GM19395 (cell line): ENCODE measurements at regions not wholly inside any gene's neighbourhood (a gene's known extent, or its start where the extent isn't known, plus 50 kb on each side); places are given as distances from the start of the nearest gene placed in this dataset.

Experiments
- ATAC-seq: cut with Tn5 transposase; IDR thresholded peaks from one replicate; pipeline ENCODE4 v1.9.1; 2021; ENCODE audit warnings: mild to moderate bottlenecking, moderate library complexity; ENCODE audit not compliant: unreplicated experiment

GRCh38 chr4:38230121-38230801, 270.1 kb downstream of the PTTG2 start:
- no peak for ATAC-seq

GRCh38 chr4:38230821-38231563, 270.8 kb downstream of the PTTG2 start:
- ATAC-seq = no peak

- ATAC-seq = no peak
These were observed 271.4 kb downstream of the PTTG2 start for GRCh38 chr4:38231626-38232025.

DNA sequence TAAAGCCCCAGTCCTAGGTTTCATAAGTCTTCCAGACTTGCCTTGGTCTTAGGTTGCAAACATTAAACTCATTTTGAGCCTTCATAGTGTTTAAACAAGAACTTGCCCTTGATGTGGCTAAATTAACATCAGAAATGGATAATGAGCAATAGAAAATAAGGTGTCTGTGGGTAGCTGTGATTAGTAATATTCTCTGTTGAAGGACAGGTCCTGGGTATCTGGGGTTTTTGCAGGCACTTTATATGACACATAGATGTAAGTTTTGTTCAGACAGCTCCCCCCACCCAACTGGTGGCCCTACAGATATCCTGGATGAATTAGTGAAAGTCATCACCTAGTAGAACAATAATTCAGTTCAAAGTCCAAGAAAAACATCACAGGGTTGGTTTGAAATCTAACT, 272.5 kb downstream of the PTTG2 start:
- ATAC-seq = no peak

GRCh38 chr4:38233727-38234480, 273.7 kb downstream of the PTTG2 start:
- no peak for ATAC-seq

DNA sequence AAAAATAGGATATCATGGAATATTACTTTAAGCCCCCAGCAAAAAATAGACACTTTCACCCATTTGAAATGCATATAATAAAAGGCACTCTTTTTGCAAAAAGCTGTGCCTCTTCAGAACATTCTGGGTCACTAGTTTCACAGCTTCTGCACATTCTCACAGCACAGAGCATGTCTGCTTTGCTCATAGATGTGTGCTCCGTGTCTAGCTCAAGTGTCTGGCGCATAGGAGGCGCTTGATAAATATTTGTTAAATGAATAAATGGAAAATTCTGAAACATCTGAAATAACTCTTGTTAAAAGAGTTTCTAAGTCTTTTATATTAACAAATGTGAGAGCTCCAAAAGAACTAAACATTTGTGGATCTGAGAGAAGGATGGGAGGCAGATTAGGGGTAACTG, 275.2 kb downstream of the PTTG2 start:
- no peak for ATAC-seq

DNA sequence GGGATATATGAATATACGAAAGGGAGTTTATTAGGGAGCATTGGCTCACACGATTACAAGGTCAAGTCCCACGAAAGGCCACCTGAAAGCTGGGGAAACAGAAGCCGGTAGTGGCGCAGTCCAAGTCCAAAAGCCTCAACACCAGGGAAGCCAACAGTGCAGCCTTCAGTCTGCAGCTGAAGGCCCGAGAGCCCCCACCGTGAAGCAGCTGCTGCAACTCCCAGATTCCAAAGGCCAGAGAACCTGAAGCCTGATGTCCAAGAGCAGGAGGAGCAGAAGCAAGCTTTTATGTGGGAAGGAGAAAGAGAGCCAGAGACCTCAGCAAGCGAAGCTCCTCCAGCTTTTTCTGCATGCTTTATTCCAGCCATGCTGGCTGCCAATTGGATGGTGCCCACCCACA, 275.8 kb downstream of the PTTG2 start:
- no peak for ATAC-seq

DNA sequence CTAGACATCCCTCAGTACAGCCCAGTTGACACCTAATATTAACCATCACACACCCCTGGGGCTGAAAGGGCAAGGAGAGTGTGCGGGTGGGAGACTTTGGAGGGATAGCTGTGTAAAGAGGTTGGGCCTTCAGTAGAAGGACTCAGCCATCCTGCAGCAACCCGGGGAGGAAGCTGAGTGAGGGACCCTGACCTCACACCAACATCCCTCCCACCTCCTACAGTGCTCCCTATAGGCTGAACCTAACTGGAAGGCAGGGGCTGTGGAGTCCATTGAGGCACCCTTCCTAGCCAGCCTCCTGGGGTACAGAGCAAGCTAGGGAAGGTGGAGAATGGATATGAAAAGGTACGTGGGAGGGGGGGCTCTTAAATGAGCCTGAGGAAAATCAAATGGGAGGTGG, 276.3 kb downstream of the PTTG2 start:
- no peak for ATAC-seq

GRCh38 chr4:38237139-38237538, 276.9 kb downstream of the PTTG2 start:
- ATAC-seq = no peak

- no peak for ATAC-seq
These were observed 281.3 kb downstream of the PTTG2 start for GRCh38 chr4:38241541-38241940.

DNA sequence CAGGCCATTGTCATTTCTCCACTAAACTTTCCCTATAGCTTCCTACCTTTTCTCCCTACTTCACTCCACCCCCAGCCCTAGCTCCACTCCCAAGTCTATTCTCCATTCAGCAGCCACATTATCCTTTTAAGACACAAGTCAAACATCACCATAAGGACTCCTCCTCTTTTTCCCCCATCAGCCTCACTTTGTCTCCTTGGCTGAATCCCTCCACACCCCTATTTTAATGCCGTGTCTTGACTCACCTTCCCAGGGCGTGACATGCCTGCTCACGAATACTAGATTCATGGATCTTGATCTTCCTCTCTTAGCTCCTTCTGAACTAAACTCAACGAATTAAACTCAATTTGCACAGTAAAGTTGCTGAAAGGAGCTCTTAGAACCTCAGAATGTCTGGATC, 281.9 kb downstream of the PTTG2 start:
- ATAC-seq = no peak

GRCh38 chr4:38242822-38243387, 282.7 kb downstream of the PTTG2 start:
- no peak for ATAC-seq

DNA sequence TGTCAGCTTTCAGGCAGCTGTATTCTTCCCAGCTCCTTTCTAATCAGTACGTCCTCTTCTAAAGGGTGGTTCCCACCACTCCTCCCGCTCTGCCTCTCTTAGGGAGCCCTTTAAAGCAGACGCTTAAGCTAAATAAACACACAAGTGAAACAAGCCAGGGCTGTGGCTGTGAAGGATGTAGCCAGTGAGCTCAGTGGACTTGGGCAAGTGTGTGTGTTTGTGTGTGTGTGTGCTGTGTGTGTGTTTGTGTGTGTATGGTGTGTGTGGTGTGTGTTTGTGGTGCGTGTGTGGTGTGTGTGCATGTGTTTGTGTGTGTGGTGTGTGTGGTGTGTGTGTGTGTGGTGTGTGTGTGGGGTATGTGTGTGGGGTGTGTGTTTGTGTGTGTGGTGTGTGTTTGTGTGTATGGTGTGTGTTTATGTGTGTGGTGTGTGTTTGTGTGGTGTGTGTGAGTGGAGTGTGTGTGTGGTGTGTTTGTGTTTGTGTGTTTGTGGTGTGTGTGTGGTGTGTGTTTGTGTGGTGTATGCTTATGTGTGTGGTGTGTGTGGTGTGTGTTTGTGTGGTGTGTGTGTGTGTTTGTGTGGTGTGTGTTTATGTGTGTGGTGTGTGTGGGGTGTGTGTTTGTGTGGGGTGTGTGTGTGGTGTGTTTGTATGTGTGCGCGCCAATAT, 283.3 kb downstream of the PTTG2 start:
- no peak for ATAC-seq

DNA sequence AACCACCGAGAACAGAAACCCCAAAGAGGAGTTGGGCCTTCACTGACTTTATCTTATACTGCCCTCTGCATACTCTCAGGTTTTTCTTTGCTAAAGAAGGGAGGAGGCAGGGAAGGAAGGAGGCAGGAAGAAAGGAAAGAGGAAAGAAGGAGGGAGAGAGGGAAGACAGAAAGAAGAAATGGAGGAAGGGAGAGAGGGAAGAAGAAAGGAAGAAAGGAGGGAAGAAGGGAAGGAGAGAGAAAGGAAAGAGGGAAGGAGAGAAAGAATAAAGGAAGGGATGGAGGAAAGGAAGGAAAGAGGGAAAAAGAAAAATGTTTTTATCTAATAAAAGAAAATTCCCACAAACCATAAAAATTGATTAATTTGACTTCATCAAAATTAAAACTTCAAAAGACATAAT, 294.6 kb downstream of the PTTG2 start:
- ATAC-seq = no peak

GRCh38 chr4:38255572-38255971, 295.4 kb downstream of the PTTG2 start:
- no peak for ATAC-seq

- ATAC-seq = no peak
These were observed 306.4 kb downstream of the PTTG2 start for GRCh38 chr4:38266616-38267015.

DNA sequence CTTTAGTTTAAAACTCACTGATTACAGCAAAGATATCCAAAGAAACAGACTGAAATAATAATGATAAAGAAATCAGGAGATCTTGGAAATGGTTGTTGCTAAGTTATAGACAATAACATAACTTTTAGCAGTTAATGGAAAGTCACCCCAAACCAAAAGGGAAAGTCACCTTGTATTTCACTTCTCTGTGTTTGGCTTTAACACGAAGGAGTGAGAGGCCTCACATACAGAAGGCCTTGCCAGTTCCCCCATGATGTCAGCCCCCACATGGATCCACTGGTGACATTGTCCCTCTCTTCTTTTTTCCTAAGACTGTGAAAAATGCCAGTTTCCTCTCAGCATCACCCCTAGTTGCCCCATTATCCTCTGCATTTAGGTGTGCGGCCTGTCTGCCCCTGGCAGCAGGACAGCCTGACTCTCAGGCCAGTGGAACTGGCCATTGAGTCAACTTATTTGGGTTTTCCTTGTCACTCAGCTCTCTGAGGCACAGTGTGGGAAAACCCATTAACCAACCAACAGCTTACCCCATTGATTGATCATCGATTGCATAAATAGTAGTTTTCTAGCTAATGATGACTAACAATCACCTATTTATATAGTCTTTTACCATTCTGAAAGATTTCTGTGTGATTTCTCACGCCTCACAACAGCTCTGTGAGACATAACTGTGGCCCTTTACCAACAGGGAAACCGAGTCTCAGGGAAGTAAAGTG, 308.1 kb downstream of the PTTG2 start:
- no peak for ATAC-seq

DNA sequence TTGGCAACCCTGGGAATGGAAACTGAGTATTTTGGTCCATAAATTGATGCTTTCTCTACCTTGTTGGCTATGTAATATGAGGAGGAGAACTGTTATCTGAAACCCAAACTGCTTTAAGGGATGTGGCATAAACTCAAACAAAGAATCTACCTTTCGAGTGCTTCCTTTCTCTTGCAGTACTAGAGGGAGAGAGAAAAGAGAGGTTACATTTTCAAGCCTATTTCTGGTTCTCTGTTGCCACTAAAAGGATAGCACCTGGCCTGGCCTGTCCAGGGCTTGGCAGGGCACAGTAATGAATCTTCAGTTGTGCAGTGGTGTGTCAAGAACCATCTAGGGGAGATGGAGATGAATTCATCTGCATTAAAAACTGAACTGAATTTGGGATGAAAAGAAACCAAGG, 308.6 kb downstream of the PTTG2 start:
- no peak for ATAC-seq

DNA sequence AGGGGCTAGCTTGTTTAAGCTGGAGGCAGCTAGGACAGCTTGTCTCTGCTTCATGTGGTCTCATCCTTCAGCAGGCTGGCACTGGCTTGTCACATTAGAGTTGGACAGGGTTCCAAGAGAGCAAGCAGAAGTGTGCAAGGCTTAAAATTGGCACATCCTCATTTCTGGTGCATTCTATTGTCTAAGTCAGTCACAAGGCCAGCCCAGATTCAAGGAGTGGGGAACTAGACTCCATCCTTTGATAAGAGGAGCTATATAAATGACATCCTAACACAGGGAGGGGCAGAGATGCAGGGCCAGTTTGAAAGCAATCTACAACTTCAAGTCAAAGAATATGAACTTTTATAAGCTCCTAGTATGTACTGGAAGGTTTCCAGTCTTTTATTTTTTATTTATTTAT, 313.2 kb downstream of the PTTG2 start:
- no peak for ATAC-seq

DNA sequence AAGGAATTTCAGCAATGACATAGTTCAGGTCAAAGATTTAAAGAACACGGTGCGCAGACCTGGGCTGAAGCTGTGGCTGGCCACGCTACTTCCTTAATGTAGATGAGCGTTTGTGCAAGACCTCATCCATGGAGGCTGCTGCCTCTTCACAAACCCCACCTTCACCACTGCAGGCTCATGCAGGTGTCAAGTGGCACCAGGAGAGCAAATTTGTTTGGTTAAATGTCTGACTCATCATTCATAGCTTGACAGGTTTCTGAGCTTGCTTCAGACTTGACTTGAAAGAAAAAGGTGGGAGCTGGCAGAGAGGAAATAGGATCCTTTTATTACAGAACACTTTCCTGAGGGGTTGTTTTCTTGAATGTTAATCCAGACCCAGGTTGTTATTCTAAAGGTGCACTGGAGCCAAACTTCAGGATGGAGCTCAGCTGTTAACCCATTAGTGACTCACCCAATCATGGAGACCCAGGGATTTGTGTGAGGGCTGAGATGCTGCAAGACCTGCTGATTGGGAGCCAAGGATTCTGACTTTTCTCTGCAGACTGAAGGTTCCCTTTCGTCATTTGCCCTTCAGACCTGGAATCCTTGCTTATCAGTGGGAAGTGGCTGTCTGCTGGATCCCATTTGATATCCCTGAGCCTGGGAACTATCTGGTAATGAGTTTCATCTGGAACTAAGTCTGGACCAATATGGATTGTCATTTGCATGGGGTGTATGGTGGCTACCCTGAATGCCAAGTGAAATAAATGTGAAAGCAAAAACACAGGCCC, 315.3 kb downstream of the PTTG2 start:
- ATAC-seq = no peak
